GM10266 (cell line): ENCODE measurements at regions not wholly inside any gene's neighbourhood (a gene's known extent, or its start where the extent isn't known, plus 50 kb on each side); places are given as distances from the start of the nearest gene placed in this dataset.
A peak's percentile ranks its signal among the peaks of the same experiment; 100 is the strongest.
"Not testable (repeated sequence)": the region's sequence is repeated elsewhere in the genome, so short reads cannot be mapped to it uniquely, and the experiment has no call there.

Source experiments
- DNase-seq: peaks from one replicate; pipeline ENCODE4 v3.0.0; 2012; ENCODE audit errors: extremely low spot score
- CTCF ChIP-seq: IDR thresholded peaks from 2 replicates; pipeline ENCODE4 v1.5.1; 2012; ENCODE audit warnings: mild to moderate bottlenecking, low read depth; ENCODE audit not compliant: control insufficient read depth, insufficient read depth; ENCODE audit errors: missing control alignments

GRCh38 chr6:27136978-27137814 is 110.3 kb upstream of the PRSS16 start:
- DNase-seq = no peak
- TF ChIP-seq CTCF = no peak

GRCh38 chr6:27138406-27138805 is 109.1 kb upstream of the PRSS16 start:
- no peak for TF ChIP-seq CTCF
- DNase-seq = no peak

- DNase-seq = peak; percentile 42
- no peak for TF ChIP-seq CTCF
These were observed 108.4 kb upstream of the PRSS16 start for GRCh38 chr6:27138837-27139755.

GRCh38 chr6:27139756-27140579 is 107.5 kb upstream of the PRSS16 start:
- DNase-seq = no peak
- no peak for TF ChIP-seq CTCF

- DNase-seq = no peak
- TF ChIP-seq CTCF = no peak
These were observed 106.4 kb upstream of the PRSS16 start for GRCh38 chr6:27140999-27141528.

GRCh38 chr6:27141529-27142015 is 105.9 kb upstream of the PRSS16 start:
- TF ChIP-seq CTCF = no peak
- DNase-seq = no peak

GRCh38 chr6:27143020-27143388 is 104.5 kb upstream of the PRSS16 start:
- not testable (repeated sequence) for DNase-seq
